Glomerular endothelial cell (primary cell): ENCODE measurements at regions not wholly inside any gene's neighbourhood (a gene's known extent, or its start where the extent isn't known, plus 50 kb on each side); places are given as distances from the start of the nearest gene placed in this dataset.
"Not testable (repeated sequence)": the region's sequence is repeated elsewhere in the genome, so short reads cannot be mapped to it uniquely, and the experiment has no call there.

Experiments
- DNase-seq: peaks from one replicate; pipeline ENCODE4 v3.0.0-alpha.2; 2011; ENCODE audit warnings: low read depth, low spot score; ENCODE audit errors: extremely low read depth

DNA sequence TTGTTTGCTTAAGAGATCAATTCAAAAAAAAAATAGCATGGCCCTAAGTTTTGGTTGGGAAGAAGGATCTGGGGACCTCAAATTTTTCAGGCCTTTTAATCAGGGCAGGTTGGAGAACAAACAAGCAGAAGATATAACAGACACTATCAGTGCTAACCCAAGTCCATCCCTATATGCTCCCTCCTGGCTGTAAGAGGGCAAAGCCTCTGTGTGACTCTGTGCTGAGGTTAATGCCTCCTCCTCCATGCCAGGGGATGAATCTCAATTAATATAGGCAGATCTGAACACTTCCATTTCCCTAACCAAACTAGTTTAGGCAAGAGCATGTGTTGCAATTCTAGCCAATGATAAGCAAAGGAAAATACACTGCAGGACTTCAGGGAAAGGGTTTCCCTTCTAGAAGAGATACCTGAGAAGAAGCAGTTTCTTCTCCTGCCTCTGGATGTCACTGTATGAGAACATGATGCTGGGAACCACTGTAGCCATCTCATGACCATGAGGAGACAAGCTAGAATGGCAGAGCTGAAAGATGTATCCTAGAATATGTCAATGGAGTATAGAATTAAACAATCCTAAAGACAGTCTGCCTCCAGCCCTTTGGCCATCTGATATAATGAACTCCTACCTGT lies 76.0 kb downstream of the CHD9NB start:
- no peak for DNase-seq

- no peak for DNase-seq
Observed at GRCh38 chr16:52967744-52968143, 85.0 kb downstream of the CHD9NB start.

- DNase-seq: no peak
Observed at GRCh38 chr16:52964290-52964689, 88.4 kb downstream of the CHD9NB start.

GRCh38 chr16:52963855-52964242 lies 88.8 kb downstream of the CHD9NB start:
- no peak for DNase-seq

GRCh38 chr16:52963212-52963854 lies 89.4 kb downstream of the CHD9NB start:
- no peak for DNase-seq

- DNase-seq: no peak
Observed at GRCh38 chr16:52958951-52959350, 93.7 kb downstream of the CHD9NB start.

DNA sequence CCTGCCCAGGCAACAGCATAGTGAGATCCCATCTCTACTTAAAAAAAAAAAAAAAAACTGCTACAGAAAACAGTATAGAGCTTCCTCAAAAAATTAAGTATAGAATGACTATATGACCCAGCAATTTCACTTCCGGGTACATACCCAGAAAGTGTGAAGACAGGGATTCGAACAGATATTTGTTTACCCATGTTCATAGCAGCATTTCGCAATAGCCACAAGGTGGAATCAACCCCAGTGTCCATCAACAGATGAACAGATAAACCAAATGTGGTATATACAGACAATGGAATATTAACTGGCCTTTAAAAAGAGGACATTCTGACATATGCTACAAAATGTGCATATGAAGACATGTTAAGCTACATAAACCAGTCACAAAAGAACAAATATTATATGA lies 95.5 kb downstream of the CHD9NB start:
- DNase-seq: no peak

DNA sequence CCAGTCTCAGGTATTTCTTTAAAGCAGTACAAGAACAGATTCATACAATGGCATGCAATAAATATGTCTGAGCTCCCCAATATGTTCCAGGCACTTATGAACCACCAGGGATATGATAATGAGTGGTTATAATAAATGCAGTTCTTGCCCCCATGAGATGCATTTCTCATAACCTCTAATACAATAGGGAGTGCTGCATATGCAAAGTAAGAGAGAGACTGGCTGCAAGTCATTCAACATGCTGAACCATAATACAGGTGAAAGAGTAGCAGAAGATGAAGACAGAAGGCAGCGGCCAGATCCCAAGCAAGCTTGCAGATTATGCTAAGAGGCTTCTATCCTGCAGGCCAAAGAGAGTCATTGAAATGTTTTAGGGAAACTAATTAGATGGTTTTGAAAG lies 96.7 kb downstream of the CHD9NB start:
- no peak for DNase-seq

GRCh38 chr16:52953215-52953614 lies 99.5 kb downstream of the CHD9NB start:
- no peak for DNase-seq

- no peak for DNase-seq
Observed at GRCh38 chr16:52948946-52949345, 103.8 kb downstream of the CHD9NB start.

DNA sequence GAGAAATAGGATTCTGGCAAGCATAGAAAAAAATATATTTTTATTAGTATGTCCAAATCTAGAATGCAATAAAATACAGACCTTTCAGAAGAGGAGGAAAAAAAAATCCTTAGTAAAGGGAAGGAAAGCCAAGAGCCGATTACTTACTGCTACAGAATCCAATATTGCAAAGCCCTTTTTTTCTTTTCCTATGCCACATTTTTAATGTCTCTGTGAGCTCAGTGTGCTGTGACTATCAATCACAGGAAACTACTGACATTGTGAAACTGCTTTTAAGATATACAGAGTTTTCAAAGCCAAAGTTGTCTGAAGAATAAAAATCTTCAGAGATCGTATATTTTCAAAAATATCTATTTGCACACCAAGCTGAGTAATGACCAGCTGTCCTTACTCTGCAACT lies 120.4 kb downstream of the CHD9NB start:
- DNase-seq: no peak

DNA sequence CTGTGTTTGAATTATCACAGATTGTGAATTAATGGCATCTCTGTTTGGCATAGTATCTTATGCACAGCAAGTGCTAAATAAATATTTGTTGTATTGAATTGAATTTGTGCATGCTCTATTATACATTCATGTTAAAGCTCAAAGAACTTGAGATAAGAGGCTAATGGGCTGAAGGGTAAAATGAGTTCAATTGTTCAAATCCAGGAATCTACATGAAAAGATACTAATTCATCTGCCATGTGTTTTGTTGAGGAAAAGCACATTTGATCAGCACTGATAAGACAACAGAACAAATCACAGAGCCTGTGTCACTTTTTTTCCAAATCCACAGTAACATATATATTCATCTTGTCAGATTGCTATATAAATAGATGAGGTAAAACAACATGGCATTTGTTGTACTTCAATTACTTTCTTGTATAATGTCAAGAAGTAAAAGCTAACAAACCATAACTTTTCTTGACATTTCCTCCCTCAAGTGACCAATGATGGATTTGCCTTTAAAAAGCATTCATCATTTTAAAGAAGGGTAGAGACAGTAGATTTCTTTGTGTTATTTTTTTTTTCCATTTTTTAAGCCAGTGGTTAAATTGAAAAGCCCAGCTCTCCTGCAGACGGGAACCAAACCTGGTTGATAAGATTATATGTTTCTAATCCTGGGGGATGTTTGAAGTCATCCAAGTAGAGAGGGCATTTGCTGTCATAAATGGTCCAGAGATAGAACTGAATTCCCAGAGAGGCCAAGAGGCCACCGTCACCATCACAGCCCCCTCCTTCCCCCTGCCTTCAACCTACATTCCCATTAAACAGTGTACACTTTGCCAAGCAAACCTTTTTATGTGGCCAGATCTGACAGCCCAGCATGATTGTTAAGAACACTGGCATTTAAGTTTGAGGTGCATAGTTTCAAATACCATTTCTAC lies 123.0 kb downstream of the CHD9NB start:
- DNase-seq: no peak

- no peak for DNase-seq
Observed at GRCh38 chr16:52928955-52929354, 123.7 kb downstream of the CHD9NB start.

DNA sequence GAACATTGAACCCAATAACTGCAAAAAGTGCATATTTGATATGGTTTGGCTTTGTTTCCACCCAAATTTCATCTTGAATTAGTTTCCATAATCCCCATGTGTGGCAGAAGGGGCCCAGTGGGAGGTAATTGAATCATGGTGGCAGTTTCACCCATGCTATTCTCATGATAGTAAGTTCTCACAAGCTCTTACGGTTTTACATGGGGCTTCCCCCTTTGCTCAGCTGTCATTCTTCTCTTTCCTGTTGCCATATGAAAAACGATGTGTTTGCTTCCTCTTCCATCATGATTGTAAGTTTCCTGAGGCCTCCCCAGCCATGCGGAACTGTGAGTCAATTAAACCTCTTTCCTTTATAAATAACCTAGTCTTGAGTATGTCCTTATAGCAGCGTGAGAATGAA lies 127.6 kb downstream of the CHD9NB start:
- DNase-seq: no peak

GRCh38 chr16:52924162-52924561 lies 128.5 kb downstream of the CHD9NB start:
- DNase-seq: no peak

DNA sequence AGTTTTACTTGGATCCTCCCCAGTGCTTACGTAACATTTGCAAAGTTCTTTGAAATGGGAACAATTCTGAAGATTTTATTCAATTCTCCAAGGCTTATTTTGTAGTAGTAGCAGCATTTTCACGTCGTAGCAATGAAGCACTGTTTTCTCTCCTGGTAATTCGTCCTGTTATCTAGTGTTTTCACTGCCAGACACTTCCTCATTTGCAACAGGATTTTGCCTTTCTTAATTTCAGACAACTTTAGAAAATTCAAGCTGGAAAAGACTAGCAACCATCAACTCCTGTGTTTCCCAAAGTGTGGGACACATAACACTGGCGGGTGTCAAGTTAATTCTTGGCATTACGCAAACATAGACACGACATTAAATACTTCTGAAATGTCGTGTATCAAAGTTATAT lies 131.6 kb downstream of the CHD9NB start:
- no peak for DNase-seq

DNA sequence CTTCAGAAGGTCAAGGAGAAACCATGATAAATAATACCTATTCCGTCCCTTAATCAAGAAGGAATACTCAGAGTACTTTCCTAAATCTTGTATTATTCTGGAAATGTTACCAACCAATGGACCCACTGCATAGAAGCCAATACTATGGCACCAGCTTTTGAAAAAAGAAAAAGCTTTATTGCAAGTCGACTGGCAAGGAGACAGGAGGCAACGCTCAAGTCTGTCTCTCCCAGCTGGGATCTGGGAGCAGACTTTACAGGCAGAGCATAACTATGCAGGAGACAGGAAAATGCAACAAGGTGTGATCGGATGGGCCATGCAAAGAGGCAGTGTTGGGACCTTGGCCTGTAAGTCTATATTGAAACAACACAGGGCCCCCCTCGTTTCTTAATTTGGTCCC lies 132.4 kb downstream of the CHD9NB start:
- no peak for DNase-seq

GRCh38 chr16:52914428-52914827 lies 138.3 kb downstream of the CHD9NB start:
- DNase-seq: no peak

- DNase-seq: peak; percentile 5
Observed at GRCh38 chr16:52912565-52913173, 140.0 kb downstream of the CHD9NB start.

- DNase-seq: not testable (repeated sequence)
Observed at GRCh38 chr16:52908057-52908456, 144.6 kb downstream of the CHD9NB start.

- no peak for DNase-seq
Observed at GRCh38 chr16:52906281-52906680, 146.4 kb downstream of the CHD9NB start.
